ENCODE measurements at regions not wholly inside any gene's neighbourhood (a gene's known extent, or its start where the extent isn't known, plus 50 kb on each side); places are given as distances from the start of the nearest gene placed in this dataset.

DNA sequence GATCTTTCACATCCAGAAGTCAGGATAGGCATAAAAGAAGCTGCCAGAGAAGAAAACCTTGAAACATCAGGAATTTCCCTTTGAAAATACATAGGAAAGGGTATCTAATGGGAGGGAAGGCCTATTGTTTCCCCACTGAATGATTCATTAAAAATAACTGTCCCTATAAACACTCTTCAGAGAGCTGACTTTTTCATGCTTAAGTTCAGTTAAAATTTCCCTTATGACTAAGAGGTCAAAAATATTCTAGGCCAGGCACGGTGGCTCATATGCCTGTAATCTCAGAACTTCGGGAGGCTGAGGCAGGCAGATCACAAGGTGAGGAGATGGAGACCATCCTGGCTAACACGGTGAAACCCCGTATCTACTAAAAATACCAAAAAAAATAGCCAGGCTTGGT lies 499.5 kb downstream of the ENC1 start:
- Histone ChIP-seq H3K4me3 (no peak overlapping the region), H3K9me3 (no peaks in the 10 kb centered on the region), H3K27me3 (ENCODE audit: insufficient read depth in 3 of 3, low read length in 2 of 3) (no peaks in the 10 kb centered on the region), H3K36me3 (ENCODE audit: insufficient read depth in 1 of 2, low read depth in 1 of 2) (no peaks in the 10 kb centered on the region), H3K27ac (no peak overlapping the region), H3K4me1 (no peaks in the 10 kb centered on the region)
- ATAC-seq = no peak
- TF ChIP-seq, protein P1, sequence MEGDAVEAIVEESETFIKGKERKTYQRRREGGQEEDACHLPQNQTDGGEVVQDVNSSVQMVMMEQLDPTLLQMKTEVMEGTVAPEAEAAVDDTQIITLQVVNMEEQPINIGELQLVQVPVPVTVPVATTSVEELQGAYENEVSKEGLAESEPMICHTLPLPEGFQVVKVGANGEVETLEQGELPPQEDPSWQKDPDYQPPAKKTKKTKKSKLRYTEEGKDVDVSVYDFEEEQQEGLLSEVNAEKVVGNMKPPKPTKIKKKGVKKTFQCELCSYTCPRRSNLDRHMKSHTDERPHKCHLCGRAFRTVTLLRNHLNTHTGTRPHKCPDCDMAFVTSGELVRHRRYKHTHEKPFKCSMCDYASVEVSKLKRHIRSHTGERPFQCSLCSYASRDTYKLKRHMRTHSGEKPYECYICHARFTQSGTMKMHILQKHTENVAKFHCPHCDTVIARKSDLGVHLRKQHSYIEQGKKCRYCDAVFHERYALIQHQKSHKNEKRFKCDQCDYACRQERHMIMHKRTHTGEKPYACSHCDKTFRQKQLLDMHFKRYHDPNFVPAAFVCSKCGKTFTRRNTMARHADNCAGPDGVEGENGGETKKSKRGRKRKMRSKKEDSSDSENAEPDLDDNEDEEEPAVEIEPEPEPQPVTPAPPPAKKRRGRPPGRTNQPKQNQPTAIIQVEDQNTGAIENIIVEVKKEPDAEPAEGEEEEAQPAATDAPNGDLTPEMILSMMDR (IDR thresholded peaks at IDR 0.05) = no peak
- DNase-seq = no peak
- intact Hi-C loops (cut with DNase I) = no loop called here
- WGBS, 3 donors = 57 to 75% (median 58%) methylated on average over 4 of the region's 4 CpGs

DNA sequence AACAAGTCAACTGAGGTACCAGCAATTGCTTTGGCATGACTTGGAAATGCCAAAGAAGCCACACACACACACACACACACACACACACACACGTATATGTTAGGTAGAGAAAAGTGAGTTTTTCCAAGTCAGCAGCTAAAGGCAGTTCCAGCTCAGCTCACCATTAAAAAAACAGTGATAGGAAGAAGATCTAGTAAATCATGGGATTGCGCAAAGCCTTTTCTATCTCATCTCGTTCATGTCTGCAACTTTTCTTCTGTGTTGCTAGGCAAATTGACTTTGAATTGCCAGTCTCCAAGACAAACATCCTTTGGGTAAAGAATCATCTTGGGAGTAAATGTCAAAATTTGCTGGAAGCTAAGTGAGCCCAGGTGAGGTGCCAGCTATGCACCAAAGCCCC lies 500.1 kb downstream of the ENC1 start:
- no peaks in the 10 kb centered on the region for H3K9me3 ChIP-seq
- intact Hi-C loops (cut with DNase I) = no loop called here
- TF ChIP-seq, protein P1 (IDR thresholded peaks at IDR 0.05) = no peak
- ATAC-seq (no peak), DNase-seq (no peak)
- no peaks in the 10 kb centered on the region for H3K36me3 ChIP-seq (ENCODE audit: insufficient read depth in 1 of 2, low read depth in 1 of 2)
- 79 to 84% (median 82%) methylated on average over 3 of the region's 3 CpGs for WGBS, 3 donors
- H3K4me1 ChIP-seq = no peaks in the 10 kb centered on the region
- H3K27me3 ChIP-seq (ENCODE audit: insufficient read depth in 3 of 3, low read length in 2 of 3) = no peaks in the 10 kb centered on the region
- no peak overlapping the region for H3K27ac ChIP-seq
- no peak overlapping the region for H3K4me3 ChIP-seq

DNA sequence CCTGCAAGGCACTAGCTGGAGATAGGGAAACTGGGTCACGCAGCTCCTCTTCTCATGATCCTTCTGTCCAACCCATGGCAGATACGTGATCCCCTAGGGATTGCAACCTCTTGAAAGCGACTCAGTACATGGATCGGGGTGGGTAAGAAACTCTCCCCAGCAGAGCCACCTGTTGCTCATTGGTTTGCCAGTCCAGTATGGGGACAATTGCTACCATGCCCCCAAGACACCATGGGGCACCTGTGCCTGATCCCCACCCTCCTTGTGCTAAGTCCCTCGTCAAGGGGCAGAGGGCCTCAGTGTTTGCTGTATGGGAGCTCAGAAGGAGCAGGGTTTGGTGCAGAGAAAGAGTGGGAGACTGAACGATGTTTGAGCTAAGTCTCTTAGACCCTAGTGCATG lies 500.9 kb downstream of the ENC1 start:
- whole genome bisulfite sequencing, 3 donors = 90 to 95% (median 91%) methylated on average over 6 of the region's 6 CpGs
- H3K27ac ChIP-seq = no peak overlapping the region
- H3K36me3 ChIP-seq (ENCODE audit: insufficient read depth in 1 of 2, low read depth in 1 of 2) = no peaks in the 10 kb centered on the region
- H3K4me1 ChIP-seq = no peaks in the 10 kb centered on the region
- intact Hi-C loops (cut with DNase I) = no loop called here
- DNase-seq = no peak
- H3K27me3 ChIP-seq (ENCODE audit: insufficient read depth in 3 of 3, low read length in 2 of 3) = no peaks in the 10 kb centered on the region
- no peak overlapping the region for H3K4me3 ChIP-seq
- no peak for ATAC-seq
- no peaks in the 10 kb centered on the region for H3K9me3 ChIP-seq
- TF ChIP-seq, protein P1 (IDR thresholded peaks at IDR 0.05) = no peak

DNA sequence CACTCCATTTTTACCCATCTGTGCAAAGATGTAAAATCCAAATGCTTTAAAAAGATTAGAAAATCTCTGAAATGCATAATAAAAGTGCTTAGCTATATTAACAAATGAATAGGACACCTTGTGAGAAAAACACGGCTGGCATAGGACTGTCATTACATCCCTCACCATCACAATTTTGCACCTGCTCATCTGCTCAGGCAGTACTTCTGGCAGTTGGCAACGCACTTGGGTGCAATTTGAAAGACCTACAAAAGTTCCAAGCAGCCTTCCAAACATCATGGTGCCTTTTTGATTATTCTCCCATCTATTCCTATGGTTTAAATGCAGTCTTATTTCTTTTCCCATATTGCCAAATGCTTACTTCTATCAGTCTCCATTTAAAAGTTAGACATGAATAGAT lies 501.8 kb downstream of the ENC1 start:
- intact Hi-C loops (cut with DNase I) = no loop called here
- no peak for DNase-seq

More for the DNA sequence above, 501.8 kb downstream of the ENC1 start:
- Histone ChIP-seq H3K4me3 (no peak overlapping the region), H3K27me3 (ENCODE audit: insufficient read depth in 3 of 3, low read length in 2 of 3) (no peaks in the 10 kb centered on the region), H3K9me3 (no peaks in the 10 kb centered on the region), H3K27ac (no peak overlapping the region), H3K4me1 (no peaks in the 10 kb centered on the region), H3K36me3 (ENCODE audit: insufficient read depth in 1 of 2, low read depth in 1 of 2) (no peaks in the 10 kb centered on the region)
- ATAC-seq = no peak
- 34 to 39% (median 36%) methylated on average over 2 of the region's 2 CpGs for WGBS, 3 donors
- TF ChIP-seq, protein P1 (IDR thresholded peaks at IDR 0.05) = no peak
